Nephron (organoid): ENCODE measurements at regions not wholly inside any gene's neighbourhood (a gene's known extent, or its start where the extent isn't known, plus 50 kb on each side); places are given as distances from the start of the nearest gene placed in this dataset.

Experiments
- H3K27ac Mint-ChIP-seq, 3 experiments: 2 replicates each; pipeline ENCODE4 v1.8.0; 2020; ENCODE audit warnings: mixed read lengths in 3 of 3, mild to moderate bottlenecking in 2 of 3, moderate library complexity in 1 of 3
- H3K27me3 Mint-ChIP-seq: 2 replicates; pipeline ENCODE4 v1.8.0; 2021; ENCODE audit warnings: low read depth, mild to moderate bottlenecking, moderate library complexity, mixed read lengths
- H3K36me3 Mint-ChIP-seq: 2 replicates; pipeline ENCODE4 v1.8.0; 2020; ENCODE audit warnings: low read depth, mixed read lengths
- H3K4me1 Mint-ChIP-seq: 2 replicates; pipeline ENCODE4 v1.8.0; 2020; ENCODE audit warnings: mixed read lengths
- H3K4me3 Mint-ChIP-seq, 3 experiments: 2 replicates each; pipeline ENCODE4 v1.8.0; 2020; ENCODE audit warnings: mild to moderate bottlenecking in 3 of 3, mixed read lengths in 3 of 3, moderate library complexity in 2 of 3
- H3K9me3 Mint-ChIP-seq: 2 replicates; pipeline ENCODE4 v1.8.0; 2020; ENCODE audit warnings: mixed read lengths
- CTCF ChIP-seq, 3 experiments: fragments of 200-600 bp; sonication (generic); IDR thresholded peaks; one replicate each; pipeline ENCODE4 v1.5.0; 2021; ENCODE audit warnings: antibody characterized with exemption in 3 of 3; ENCODE audit not compliant: unreplicated experiment in 3 of 3

GRCh38 chr5:68478301-68479095 is 262.9 kb downstream of the PIK3R1 start:
- Mint-ChIP-seq H3K9me3 (no peaks in the 10 kb centered on the region), H3K4me3 (no peak overlapping the region), H3K27ac (peak overlapping the region; percentile 59 to 90 (median 86)), H3K27me3 (no peaks in the 10 kb centered on the region), H3K4me1 (peaks cover 62% of the 10 kb centered on the region), H3K36me3 (peaks cover 3% of the 10 kb centered on the region)
- TF ChIP-seq CTCF (IDR thresholded peaks at IDR 0.05; ENCODE audit: unreplicated experiment in 3 of 3), result no peak

- H3K4me1 Mint-ChIP-seq, result peaks cover 62% of the 10 kb centered on the region
- peaks cover 4% of the 10 kb centered on the region for H3K36me3 Mint-ChIP-seq
- peak overlapping the region in 1 of 3 experiments; percentile 21 for H3K4me3 Mint-ChIP-seq
- H3K9me3 Mint-ChIP-seq, result no peaks in the 10 kb centered on the region
- H3K27ac Mint-ChIP-seq, result peak overlapping the region; percentile 54 to 86 (median 59)
- no peak for TF ChIP-seq CTCF (IDR thresholded peaks at IDR 0.05; ENCODE audit: unreplicated experiment in 3 of 3)
- no peaks in the 10 kb centered on the region for H3K27me3 Mint-ChIP-seq
Measured at GRCh38 chr5:68479524-68479923, 264.0 kb downstream of the PIK3R1 start.

- H3K9me3 Mint-ChIP-seq, result no peaks in the 10 kb centered on the region
- TF ChIP-seq CTCF (IDR thresholded peaks at IDR 0.05; ENCODE audit: unreplicated experiment in 3 of 3), result no peak
Measured at GRCh38 chr5:68480335-68480940, 264.9 kb downstream of the PIK3R1 start.

GRCh38 chr5:68482199-68482598 is 266.6 kb downstream of the PIK3R1 start:
- no peaks in the 10 kb centered on the region for H3K27me3 Mint-ChIP-seq
- H3K27ac Mint-ChIP-seq, result no peak overlapping the region
- no peak for TF ChIP-seq CTCF (IDR thresholded peaks at IDR 0.05; ENCODE audit: unreplicated experiment in 3 of 3)
- peaks cover 4% of the 10 kb centered on the region for H3K9me3 Mint-ChIP-seq
- H3K4me3 Mint-ChIP-seq, result no peak overlapping the region
- H3K36me3 Mint-ChIP-seq, result peaks cover 4% of the 10 kb centered on the region
- peaks cover 49% of the 10 kb centered on the region for H3K4me1 Mint-ChIP-seq

More at GRCh38 chr5:68480335-68480940, 264.9 kb downstream of the PIK3R1 start:
- H3K4me1 Mint-ChIP-seq, result peaks cover 60% of the 10 kb centered on the region
- H3K4me3 Mint-ChIP-seq, result no peak overlapping the region
- no peaks in the 10 kb centered on the region for H3K27me3 Mint-ChIP-seq
- H3K27ac Mint-ChIP-seq, result peak overlapping the region in 2 of 3 experiments; percentile 59 to 86
- peaks cover 4% of the 10 kb centered on the region for H3K36me3 Mint-ChIP-seq

- Mint-ChIP-seq H3K36me3 (peaks cover 4% of the 10 kb centered on the region), H3K27me3 (no peaks in the 10 kb centered on the region), H3K4me1 (peaks cover 26% of the 10 kb centered on the region), H3K4me3 (no peak overlapping the region), H3K9me3 (peaks cover 8% of the 10 kb centered on the region), H3K27ac (no peak overlapping the region)
- no peak for TF ChIP-seq CTCF (IDR thresholded peaks at IDR 0.05; ENCODE audit: unreplicated experiment in 3 of 3)
Measured at GRCh38 chr5:68484307-68485068, 268.9 kb downstream of the PIK3R1 start.
